ENCODE measurements at regions not wholly inside any gene's neighbourhood (a gene's known extent, or its start where the extent isn't known, plus 50 kb on each side); places are given as distances from the start of the nearest gene placed in this dataset.

GRCh38 chr16:59707436-59708226 lies 973.5 kb upstream of the GOT2 start:
- no peaks in the 10 kb centered on the region for H3K27me3 ChIP-seq (ENCODE audit: control insufficient read depth in 4 of 4, insufficient read depth in 4 of 4, low read length in 3 of 4)
- 70% methylated on average over 8 of the region's 8 CpGs for WGBS
- no peak for DNase-seq (ENCODE audit: low spot score)
- H3K9me3 ChIP-seq (ENCODE audit: control insufficient read depth in 4 of 4, low read length in 3 of 4) = no peaks in the 10 kb centered on the region
- no peaks in the 10 kb centered on the region for H3K4me1 ChIP-seq (ENCODE audit: control insufficient read depth in 4 of 4, insufficient read depth in 4 of 4, low read length in 3 of 4)
- TF ChIP-seq CTCF (IDR thresholded peaks at IDR 0.05; ENCODE audit: low read depth, low read length, missing input control) (no peak), JUND (IDR thresholded peaks at IDR 0.05) (no peak), HNF4A (conservative IDR thresholded peaks at IDR 0.05) (no peak), MAX (IDR thresholded peaks at IDR 0.05) (no peak), RAD21 (IDR thresholded peaks at IDR 0.05) (no peak), ZBTB33 (IDR thresholded peaks at IDR 0.05) (no peak), HNF4G (IDR thresholded peaks at IDR 0.05) (no peak), FOXA2 (IDR thresholded peaks at IDR 0.05) (no peak), TAF1 (conservative IDR thresholded peaks at IDR 0.05) (no peak)
- H3K36me3 ChIP-seq (ENCODE audit: control insufficient read depth in 4 of 4, insufficient read depth in 3 of 4, low read depth in 1 of 4, low read length in 3 of 4) = no peaks in the 10 kb centered on the region
- no peak overlapping the region for H3K27ac ChIP-seq (ENCODE audit: low read depth in 1 of 2, low read length in 2 of 2)
- H3K9ac ChIP-seq (ENCODE audit: low read depth in 1 of 2, low read length in 2 of 2) = no peak overlapping the region
- H3K4me3 ChIP-seq (ENCODE audit: low read depth in 1 of 3, low read length in 3 of 3) = no peak overlapping the region

GRCh38 chr16:59701963-59702930 lies 968.1 kb upstream of the GOT2 start:
- Histone ChIP-seq H3K9me3 (ENCODE audit: control insufficient read depth in 4 of 4, low read length in 3 of 4) (no peaks in the 10 kb centered on the region), H3K36me3 (ENCODE audit: control insufficient read depth in 4 of 4, insufficient read depth in 3 of 4, low read depth in 1 of 4, low read length in 3 of 4) (no peaks in the 10 kb centered on the region), H3K27me3 (ENCODE audit: control insufficient read depth in 4 of 4, insufficient read depth in 4 of 4, low read length in 3 of 4) (no peaks in the 10 kb centered on the region), H3K27ac (ENCODE audit: low read depth in 1 of 2, low read length in 2 of 2) (no peak overlapping the region), H3K4me1 (ENCODE audit: control insufficient read depth in 4 of 4, insufficient read depth in 4 of 4, low read length in 3 of 4) (no peaks in the 10 kb centered on the region), H3K9ac (ENCODE audit: low read depth in 1 of 2, low read length in 2 of 2) (no peak overlapping the region), H3K4me3 (ENCODE audit: low read depth in 1 of 3, low read length in 3 of 3) (no peak overlapping the region)
- no peak for DNase-seq (ENCODE audit: low spot score)
- 63% methylated on average over 3 of the region's 3 CpGs for WGBS
- TF ChIP-seq GABPA (IDR thresholded peaks at IDR 0.05 in 1 of 2, conservative IDR thresholded peaks at IDR 0.05 in 1 of 2) = no peak
- no peak for TF ChIP-seq ZBTB33 (IDR thresholded peaks at IDR 0.05)
- TF ChIP-seq TAF1 (conservative IDR thresholded peaks at IDR 0.05) = no peak
- TF ChIP-seq MAX (IDR thresholded peaks at IDR 0.05) = no peak
- no peak for TF ChIP-seq NR2F2 (IDR thresholded peaks at IDR 0.05)
- no peak for TF ChIP-seq CTCF (IDR thresholded peaks at IDR 0.05; ENCODE audit: low read depth, low read length, missing input control)
- TF ChIP-seq YY1 (IDR thresholded peaks at IDR 0.05) = no peak
- TF ChIP-seq RAD21 (IDR thresholded peaks at IDR 0.05) = no peak

Data from liver (tissue), 8 donors.